ENCODE measurements at regions not wholly inside any gene's neighbourhood (a gene's known extent, or its start where the extent isn't known, plus 50 kb on each side); places are given as distances from the start of the nearest gene placed in this dataset. TPM values are rescaled to one million over a fixed set of nuclear protein-coding genes. Genes with fewer than 3 reads are reported as not detected.

Small RNA genes in the stretch of these regions (small RNA-seq; reads per million reads assigned to genes)
- gene RF02271 (ENCODE audit: insufficient read length, low read depth, low replicate concordance) (not detected), gene RPL36P1 (ENCODE audit: insufficient read length, low read depth, low replicate concordance) (not detected)
